ENCODE measurements at regions not wholly inside any gene's neighbourhood (a gene's known extent, or its start where the extent isn't known, plus 50 kb on each side); places are given as distances from the start of the nearest gene placed in this dataset.

GRCh38 chr12:24724814-24725213 lies 224.1 kb downstream of the BCAT1 start:
- H4K20me1 ChIP-seq (ENCODE audit: control insufficient read depth, extremely low read depth, insufficient read depth, low read length): no peaks in the 10 kb centered on the region
- H3K9me1 ChIP-seq (ENCODE audit: control insufficient read depth, extremely low read depth, insufficient read depth, low read length): no peaks in the 10 kb centered on the region
- no peak overlapping the region for H3K4me3 ChIP-seq (ENCODE audit: control insufficient read depth in 2 of 3, extremely low read depth in 1 of 3, insufficient read depth in 2 of 3, low read depth in 1 of 3, low read length in 3 of 3)
- no peak overlapping the region for H2AFZ ChIP-seq (ENCODE audit: control insufficient read depth, low read length)
- H3K27me3 ChIP-seq (ENCODE audit: control insufficient read depth, extremely low read depth, insufficient read depth, low read length): no peaks in the 10 kb centered on the region
- no peak overlapping the region for H3K4me2 ChIP-seq (ENCODE audit: control insufficient read depth, extremely low read depth, insufficient read depth, low read depth, low read length)
- H3K27ac ChIP-seq (ENCODE audit: control insufficient read depth, insufficient read depth, low read length): no peak overlapping the region
- H3K4me1 ChIP-seq (ENCODE audit: control insufficient read depth, extremely low read depth, insufficient read depth, low read length): peaks cover 2% of the 10 kb centered on the region
- no peaks in the 10 kb centered on the region for H3K36me3 ChIP-seq (ENCODE audit: control insufficient read depth in 2 of 2, extremely low read depth in 1 of 2, insufficient read depth in 2 of 2, low read length in 2 of 2)
- FAIRE-seq (no peak), DNase-seq (ENCODE audit: low read depth, low spot score) (no peak)
- dilution Hi-C loops (cut with MboI; ENCODE audit: extremely low pct_ligation_motif_present, low sequenced_read_pairs): no loop called here
- TF ChIP-seq, protein P1, sequence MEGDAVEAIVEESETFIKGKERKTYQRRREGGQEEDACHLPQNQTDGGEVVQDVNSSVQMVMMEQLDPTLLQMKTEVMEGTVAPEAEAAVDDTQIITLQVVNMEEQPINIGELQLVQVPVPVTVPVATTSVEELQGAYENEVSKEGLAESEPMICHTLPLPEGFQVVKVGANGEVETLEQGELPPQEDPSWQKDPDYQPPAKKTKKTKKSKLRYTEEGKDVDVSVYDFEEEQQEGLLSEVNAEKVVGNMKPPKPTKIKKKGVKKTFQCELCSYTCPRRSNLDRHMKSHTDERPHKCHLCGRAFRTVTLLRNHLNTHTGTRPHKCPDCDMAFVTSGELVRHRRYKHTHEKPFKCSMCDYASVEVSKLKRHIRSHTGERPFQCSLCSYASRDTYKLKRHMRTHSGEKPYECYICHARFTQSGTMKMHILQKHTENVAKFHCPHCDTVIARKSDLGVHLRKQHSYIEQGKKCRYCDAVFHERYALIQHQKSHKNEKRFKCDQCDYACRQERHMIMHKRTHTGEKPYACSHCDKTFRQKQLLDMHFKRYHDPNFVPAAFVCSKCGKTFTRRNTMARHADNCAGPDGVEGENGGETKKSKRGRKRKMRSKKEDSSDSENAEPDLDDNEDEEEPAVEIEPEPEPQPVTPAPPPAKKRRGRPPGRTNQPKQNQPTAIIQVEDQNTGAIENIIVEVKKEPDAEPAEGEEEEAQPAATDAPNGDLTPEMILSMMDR (optimal IDR thresholded peaks at IDR 0.05 in 1 of 3, IDR thresholded peaks at IDR 0.05 in 1 of 3, conservative IDR thresholded peaks at IDR 0.05 in 1 of 3; ENCODE audit: extremely low read depth in 1 of 3, insufficient read depth in 2 of 3, low read length in 3 of 3): no peak
- TF ChIP-seq EZH2 (IDR thresholded peaks at IDR 0.05; ENCODE audit: low read length): no peak
- no peak overlapping the region for H3K9ac ChIP-seq (ENCODE audit: control insufficient read depth, extremely low read depth, insufficient read depth, low read length)
- H3K79me2 ChIP-seq (ENCODE audit: control insufficient read depth, insufficient read depth, low read length): no peaks in the 10 kb centered on the region
- no peaks in the 10 kb centered on the region for H3K9me3 ChIP-seq (ENCODE audit: control insufficient read depth, low read depth, low read length)

- FAIRE-seq (no peak), DNase-seq (ENCODE audit: low read depth, low spot score) (no peak)
- peaks cover 12% of the 10 kb centered on the region for H3K4me1 ChIP-seq (ENCODE audit: control insufficient read depth, extremely low read depth, insufficient read depth, low read length)
- no peaks in the 10 kb centered on the region for H3K9me3 ChIP-seq (ENCODE audit: control insufficient read depth, low read depth, low read length)
- H4K20me1 ChIP-seq (ENCODE audit: control insufficient read depth, extremely low read depth, insufficient read depth, low read length): no peaks in the 10 kb centered on the region
- dilution Hi-C loops (cut with MboI; ENCODE audit: extremely low pct_ligation_motif_present, low sequenced_read_pairs): no loop called here
- no peaks in the 10 kb centered on the region for H3K27me3 ChIP-seq (ENCODE audit: control insufficient read depth, extremely low read depth, insufficient read depth, low read length)
- H2AFZ ChIP-seq (ENCODE audit: control insufficient read depth, low read length): no peak overlapping the region
- H3K9me1 ChIP-seq (ENCODE audit: control insufficient read depth, extremely low read depth, insufficient read depth, low read length): no peaks in the 10 kb centered on the region
- H3K4me3 ChIP-seq (ENCODE audit: control insufficient read depth in 2 of 3, extremely low read depth in 1 of 3, insufficient read depth in 2 of 3, low read depth in 1 of 3, low read length in 3 of 3): no peak overlapping the region
- TF ChIP-seq EZH2 (IDR thresholded peaks at IDR 0.05; ENCODE audit: low read length): no peak
- TF ChIP-seq, protein P1 (optimal IDR thresholded peaks at IDR 0.05 in 1 of 3, IDR thresholded peaks at IDR 0.05 in 1 of 3, conservative IDR thresholded peaks at IDR 0.05 in 1 of 3; ENCODE audit: extremely low read depth in 1 of 3, insufficient read depth in 2 of 3, low read length in 3 of 3): no peak
- no peak overlapping the region for H3K4me2 ChIP-seq (ENCODE audit: control insufficient read depth, extremely low read depth, insufficient read depth, low read depth, low read length)
- H3K27ac ChIP-seq (ENCODE audit: control insufficient read depth, insufficient read depth, low read length): no peak overlapping the region
- H3K36me3 ChIP-seq (ENCODE audit: control insufficient read depth in 2 of 2, extremely low read depth in 1 of 2, insufficient read depth in 2 of 2, low read length in 2 of 2): no peaks in the 10 kb centered on the region
- H3K79me2 ChIP-seq (ENCODE audit: control insufficient read depth, insufficient read depth, low read length): no peaks in the 10 kb centered on the region
- no peak overlapping the region for H3K9ac ChIP-seq (ENCODE audit: control insufficient read depth, extremely low read depth, insufficient read depth, low read length)
Observed at GRCh38 chr12:24723759-24724158, 225.1 kb downstream of the BCAT1 start.

Measured in keratinocyte (primary cell).